Endothelial cell (in vitro differentiated cells): ENCODE measurements at regions not wholly inside any gene's neighbourhood (a gene's known extent, or its start where the extent isn't known, plus 50 kb on each side); places are given as distances from the start of the nearest gene placed in this dataset.

Experiments
- DNase-seq: peaks from one replicate; pipeline ENCODE4 v3.0.0; 2021; ENCODE audit warnings: low spot score
- H3K27ac Mint-ChIP-seq: one replicate; pipeline ENCODE4 v1.8.0; 2021; ENCODE audit warnings: mixed read lengths, inconsistent platforms; ENCODE audit not compliant: unreplicated experiment
- H3K27me3 Mint-ChIP-seq: one replicate; pipeline ENCODE4 v1.8.0; 2021; ENCODE audit warnings: mild to moderate bottlenecking, moderate library complexity, mixed read lengths, inconsistent platforms; ENCODE audit not compliant: unreplicated experiment
- H3K36me3 Mint-ChIP-seq: one replicate; pipeline ENCODE4 v1.8.0; 2021; ENCODE audit warnings: mild to moderate bottlenecking, low read depth, mixed read lengths, inconsistent platforms; ENCODE audit not compliant: unreplicated experiment
- H3K4me1 Mint-ChIP-seq: one replicate; pipeline ENCODE4 v1.8.0; 2021; ENCODE audit warnings: mild to moderate bottlenecking, mixed read lengths, inconsistent platforms; ENCODE audit not compliant: unreplicated experiment
- H3K4me3 Mint-ChIP-seq: one replicate; pipeline ENCODE4 v1.8.0; 2021; ENCODE audit warnings: mild to moderate bottlenecking, mixed read lengths, inconsistent platforms; ENCODE audit not compliant: unreplicated experiment
- H3K9me3 Mint-ChIP-seq: one replicate; pipeline ENCODE4 v1.8.0; 2021; ENCODE audit warnings: mixed read lengths, inconsistent platforms; ENCODE audit not compliant: unreplicated experiment
- CTCF ChIP-seq: fragments of 200-600 bp; sonication (generic); IDR thresholded peaks from one replicate; pipeline ENCODE4 v1.5.0; 2021; ENCODE audit warnings: antibody characterized with exemption; ENCODE audit not compliant: unreplicated experiment

- Mint-ChIP-seq H3K9me3 (no peaks in the 10 kb centered on the region), H3K4me3 (no peak overlapping the region), H3K27ac (no peak overlapping the region), H3K4me1 (no peaks in the 10 kb centered on the region), H3K36me3 (no peaks in the 10 kb centered on the region), H3K27me3 (no peaks in the 10 kb centered on the region)
- no peak for TF ChIP-seq CTCF
- DNase-seq: no peak
These were observed 380.0 kb upstream of the XYLT1 start for GRCh38 chr16:17850581-17851250.

GRCh38 chr16:17847234-17847795 is 376.6 kb upstream of the XYLT1 start:
- no peaks in the 10 kb centered on the region for H3K4me1 Mint-ChIP-seq
- no peaks in the 10 kb centered on the region for H3K27me3 Mint-ChIP-seq
- TF ChIP-seq CTCF: no peak
- H3K36me3 Mint-ChIP-seq: no peaks in the 10 kb centered on the region
- no peak overlapping the region for H3K4me3 Mint-ChIP-seq
- no peak for DNase-seq
- H3K27ac Mint-ChIP-seq: no peak overlapping the region
- H3K9me3 Mint-ChIP-seq: no peaks in the 10 kb centered on the region

- no peak for TF ChIP-seq CTCF
- Mint-ChIP-seq H3K36me3 (no peaks in the 10 kb centered on the region), H3K4me3 (no peak overlapping the region), H3K27ac (no peak overlapping the region), H3K4me1 (no peaks in the 10 kb centered on the region), H3K27me3 (no peaks in the 10 kb centered on the region), H3K9me3 (no peaks in the 10 kb centered on the region)
- no peak for DNase-seq
These were observed 375.3 kb upstream of the XYLT1 start for GRCh38 chr16:17846030-17846429.

DNA sequence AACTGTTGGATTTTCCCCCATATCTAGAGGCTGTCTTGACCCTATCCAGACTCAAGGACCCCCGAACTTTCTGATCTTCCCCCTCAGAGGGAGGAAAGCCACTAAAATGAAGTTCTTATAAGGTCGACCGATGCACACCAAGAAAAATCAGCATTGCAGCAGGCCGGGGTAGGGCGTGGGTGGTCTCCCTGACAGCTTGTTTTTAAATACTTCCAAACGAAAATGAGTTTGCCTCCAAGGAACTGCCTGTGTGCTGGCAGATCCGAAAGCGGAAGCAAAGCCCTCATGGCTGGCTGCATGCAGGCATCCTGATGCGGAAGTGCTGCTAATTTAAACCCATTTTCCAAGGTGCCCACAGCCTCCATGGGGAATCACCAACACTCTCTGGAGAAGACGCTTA is 374.3 kb upstream of the XYLT1 start:
- Mint-ChIP-seq H3K4me3 (no peak overlapping the region), H3K4me1 (no peaks in the 10 kb centered on the region), H3K9me3 (no peaks in the 10 kb centered on the region), H3K27me3 (no peaks in the 10 kb centered on the region), H3K27ac (no peak overlapping the region), H3K36me3 (no peaks in the 10 kb centered on the region)
- TF ChIP-seq CTCF: no peak
- DNase-seq: no peak

DNA sequence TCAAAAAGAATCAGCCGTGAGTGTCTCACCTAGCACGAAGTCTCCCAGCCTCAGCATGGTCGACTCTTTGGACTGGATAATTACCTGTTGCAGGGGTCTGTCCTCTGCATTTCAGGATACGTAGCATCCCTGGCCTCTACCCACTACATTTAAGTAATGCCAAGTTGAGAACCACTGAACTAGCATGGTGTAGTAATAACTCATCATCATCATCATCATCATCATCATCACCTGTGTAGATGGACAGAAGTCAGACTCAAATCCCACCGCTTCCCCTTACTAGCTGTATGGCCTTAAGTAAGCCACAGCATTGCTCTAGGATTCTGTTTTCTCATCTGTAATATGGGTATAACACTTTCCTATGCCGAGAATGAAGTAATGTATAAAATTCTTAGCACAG is 373.1 kb upstream of the XYLT1 start:
- Mint-ChIP-seq H3K9me3 (no peaks in the 10 kb centered on the region), H3K27me3 (no peaks in the 10 kb centered on the region), H3K4me3 (no peak overlapping the region), H3K36me3 (no peaks in the 10 kb centered on the region), H3K27ac (no peak overlapping the region), H3K4me1 (no peaks in the 10 kb centered on the region)
- DNase-seq: no peak
- no peak for TF ChIP-seq CTCF
